H9 (cell line): ENCODE measurements at regions not wholly inside any gene's neighbourhood (a gene's known extent, or its start where the extent isn't known, plus 50 kb on each side); places are given as distances from the start of the nearest gene placed in this dataset.

Experiments used
- DNase-seq: peaks from one replicate; pipeline ENCODE4 v3.0.0-alpha.2; 2017
- H2AFZ ChIP-seq: one replicate; pipeline ENCODE4 v1.6.1; 2013; ENCODE audit warnings: mild to moderate bottlenecking, low read length, control low read depth, moderate library complexity
- H2AK5ac ChIP-seq: 2 replicates; pipeline ENCODE4 v1.6.1; 2013; ENCODE audit warnings: low read length, control low read depth, mixed read lengths; ENCODE audit not compliant: insufficient read length
- H2BK120ac ChIP-seq: one replicate; pipeline ENCODE4 v1.6.1; 2013; ENCODE audit warnings: low read depth, mild to moderate bottlenecking, low read length, control low read depth, inconsistent platforms; ENCODE audit not compliant: poor library complexity, severe bottlenecking
- H2BK12ac ChIP-seq: 2 replicates; pipeline ENCODE4 v1.6.1; 2013; ENCODE audit warnings: low read length, control low read depth, mixed read lengths, low read depth; ENCODE audit not compliant: insufficient read length
- H2BK15ac ChIP-seq: 2 replicates; pipeline ENCODE4 v1.6.1; 2013; ENCODE audit warnings: low read depth, low read length, control low read depth
- H2BK20ac ChIP-seq: one replicate; pipeline ENCODE4 v1.6.1; 2013; ENCODE audit warnings: low read depth, mild to moderate bottlenecking, low read length, control low read depth, inconsistent platforms; ENCODE audit not compliant: poor library complexity, severe bottlenecking
- H2BK5ac ChIP-seq: 2 replicates; pipeline ENCODE4 v1.6.1; 2013; ENCODE audit warnings: low read length, control low read depth, mixed read lengths; ENCODE audit not compliant: insufficient read length
- H3K14ac ChIP-seq: 2 replicates; pipeline ENCODE4 v1.6.1; 2013; ENCODE audit warnings: low read length, control low read depth; ENCODE audit not compliant: insufficient read depth
- H3K18ac ChIP-seq: 2 replicates; pipeline ENCODE4 v1.6.1; 2013; ENCODE audit warnings: low read depth, mild to moderate bottlenecking, mixed read lengths, low read length, control low read depth; ENCODE audit not compliant: insufficient read length
- H3K23ac ChIP-seq: 2 replicates; pipeline ENCODE4 v1.6.1; 2013; ENCODE audit warnings: low read length, control low read depth, mixed read lengths, low read depth; ENCODE audit not compliant: insufficient read length
- H3K23me2 ChIP-seq: 2 replicates; pipeline ENCODE4 v1.6.1; 2013; ENCODE audit warnings: low read depth, mild to moderate bottlenecking, mixed read lengths, low read length, control low read depth; ENCODE audit not compliant: insufficient read length, poor library complexity, severe bottlenecking
- H3K27ac ChIP-seq: 2 replicates; pipeline ENCODE4 v1.5.1; 2013; ENCODE audit warnings: low read length, control low read depth, mixed read lengths, low read depth; ENCODE audit not compliant: insufficient read length
- H3K27me3 ChIP-seq: 2 replicates; pipeline ENCODE4 v1.6.1; 2013; ENCODE audit warnings: low read length, control low read depth, inconsistent platforms; ENCODE audit not compliant: insufficient read depth
- H3K4ac ChIP-seq: 2 replicates; pipeline ENCODE4 v1.6.1; 2013; ENCODE audit warnings: low read depth, mild to moderate bottlenecking, control low read depth, inconsistent platforms, low read length, moderate library complexity
- H3K4me1 ChIP-seq: 2 replicates; pipeline ENCODE4 v1.6.1; 2013; ENCODE audit warnings: low read length, control low read depth, inconsistent platforms; ENCODE audit not compliant: insufficient read depth
- H3K4me2 ChIP-seq: 2 replicates; pipeline ENCODE4 v1.6.1; 2013; ENCODE audit warnings: low read length, control low read depth, mixed read lengths; ENCODE audit not compliant: insufficient read length, insufficient read depth
- H3K56ac ChIP-seq: 2 replicates; pipeline ENCODE4 v1.6.1; 2013; ENCODE audit warnings: low read depth, mild to moderate bottlenecking, mixed read lengths, low read length, control low read depth; ENCODE audit not compliant: insufficient read length
- H3K79me1 ChIP-seq: 2 replicates; pipeline ENCODE4 v1.6.1; 2013; ENCODE audit warnings: low read depth, mild to moderate bottlenecking, moderate library complexity, low read length, control low read depth, inconsistent platforms; ENCODE audit not compliant: insufficient read depth, poor library complexity, severe bottlenecking
- H3K79me2 ChIP-seq: 2 replicates; pipeline ENCODE4 v1.6.1; 2013; ENCODE audit warnings: low read length, control low read depth, inconsistent platforms; ENCODE audit not compliant: insufficient read depth
- H3K9ac ChIP-seq: 2 replicates; pipeline ENCODE4 v1.6.1; 2013; ENCODE audit warnings: low read length, control low read depth, mixed read lengths; ENCODE audit not compliant: insufficient read length; ENCODE audit errors: extremely low read depth
- H3K9me3 ChIP-seq: one replicate; pipeline ENCODE4 v1.6.1; 2013; ENCODE audit warnings: low read depth, low read length, inconsistent platforms; ENCODE audit not compliant: control insufficient read depth
- H3T11ph ChIP-seq: one replicate; pipeline ENCODE4 v1.6.1; 2013; ENCODE audit warnings: mild to moderate bottlenecking, low read length, control low read depth, inconsistent platforms
- H4K20me1 ChIP-seq: one replicate; pipeline ENCODE4 v1.6.1; 2013; ENCODE audit not compliant: control insufficient read depth, insufficient read length, insufficient read depth
- H4K5ac ChIP-seq: 2 replicates; pipeline ENCODE4 v1.6.1; 2013; ENCODE audit warnings: low read depth, mild to moderate bottlenecking, mixed read lengths, low read length, control low read depth; ENCODE audit not compliant: insufficient read length
- H4K8ac ChIP-seq: replicated peaks from 2 replicates; pipeline ENCODE4 v1.6.1; 2013; ENCODE audit warnings: low read length, control low read depth, mixed read lengths, low read depth; ENCODE audit not compliant: insufficient read length
- H4K91ac ChIP-seq: 2 replicates; pipeline ENCODE4 v1.6.1; 2013; ENCODE audit warnings: low read depth, mild to moderate bottlenecking, moderate library complexity, mixed read lengths, low read length, control low read depth; ENCODE audit not compliant: insufficient read length
- H3K27ac Mint-ChIP-seq, 3 experiments: 2 replicates in 2 of 3; 3 replicates in 1 of 3; pipeline ENCODE4 v1.8.0; 2020 to 2021; ENCODE audit warnings: mixed read lengths in 3 of 3, mild to moderate bottlenecking in 1 of 3, moderate library complexity in 1 of 3
- H3K27me3 Mint-ChIP-seq: 2 replicates; pipeline ENCODE4 v1.8.0; 2021; ENCODE audit warnings: low read depth, mild to moderate bottlenecking, moderate library complexity, mixed read lengths
- H3K36me3 Mint-ChIP-seq, 3 experiments: 2 replicates in 2 of 3; 3 replicates in 1 of 3; pipeline ENCODE4 v1.8.0; 2020 to 2021; ENCODE audit warnings: low read depth in 3 of 3, mixed read lengths in 3 of 3; ENCODE audit not compliant: insufficient read depth in 1 of 3
- H3K4me1 Mint-ChIP-seq, 2 experiments: 2 replicates each; pipeline ENCODE4 v1.8.0; 2020; ENCODE audit warnings: mixed read lengths in 2 of 2
- H3K4me3 Mint-ChIP-seq, 2 experiments: 2 replicates in 1 of 2; 3 replicates in 1 of 2; pipeline ENCODE4 v1.8.0; 2020 to 2021; ENCODE audit warnings: mild to moderate bottlenecking in 2 of 2, mixed read lengths in 2 of 2, moderate library complexity in 1 of 2
- H3K9me3 Mint-ChIP-seq, 2 experiments: 2 replicates in 1 of 2; 3 replicates in 1 of 2; pipeline ENCODE4 v1.8.0; 2020; ENCODE audit warnings: mild to moderate bottlenecking in 2 of 2, mixed read lengths in 2 of 2, moderate library complexity in 1 of 2
- WGBS: extraction: QIAGEN DNeasy Blood & Tissue Kit; methylation state at CpG from one replicate; pipeline ENCODE4 v1.1.7; 2013; ENCODE audit warnings: missing lambda C conversion rate, low lambda C conversion rate, mixed read lengths; ENCODE audit not compliant: insufficient read length; ENCODE audit errors: extremely low coverage; 5-methylcytosine and 5-hydroxymethylcytosine counted together
- TF ChIP-seq, protein P1 (sequence below): fragments of 200-600 bp; sonication (generic); conservative IDR thresholded peaks from 3 replicates; pipeline ENCODE4 v1.8.0; 2021; ENCODE audit warnings: antibody characterized with exemption, mild to moderate bottlenecking

DNA sequence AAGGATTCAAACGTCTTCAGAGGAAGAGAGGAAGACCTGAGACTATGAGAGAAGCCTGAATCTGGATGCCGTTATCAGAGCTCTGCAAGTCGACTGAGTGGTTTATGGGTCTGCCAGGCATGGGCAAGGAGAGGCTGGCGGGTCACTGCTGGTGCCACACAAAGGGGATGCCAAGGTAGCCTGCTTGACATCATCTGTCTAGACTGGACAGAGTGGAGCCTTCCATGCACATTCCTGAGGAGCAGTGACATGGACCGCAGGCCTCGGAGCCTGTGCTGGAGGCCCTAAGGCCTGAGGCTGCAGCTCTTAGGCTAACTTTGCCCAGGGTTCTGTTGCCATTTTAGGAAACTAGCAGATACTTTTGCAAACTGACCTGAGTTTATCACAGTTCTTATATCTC, 127.4 kb downstream of the WT1 start:
- Histone ChIP-seq H2AK5ac (no peak overlapping the region), H2BK20ac (no peak overlapping the region), H3K56ac (no peak overlapping the region), H3K27me3 (no peaks in the 10 kb centered on the region), H2BK12ac (no peak overlapping the region), H2AFZ (no peak overlapping the region), H4K8ac (no peak overlapping the region), H3K23me2 (no peaks in the 10 kb centered on the region), H3K4me1 (0 out of 2 replicates have a peak, but pooled peaks cover 2% of the 10 kb centered on the region), H3K9me3 (no peaks in the 10 kb centered on the region), H3K18ac (no peak overlapping the region), H4K5ac (no peak overlapping the region), H2BK15ac (no peak overlapping the region), H4K91ac (no peak overlapping the region), H3T11ph (no peak overlapping the region), H3K79me2 (no peaks in the 10 kb centered on the region), H2BK120ac (no peak overlapping the region), H3K27ac (no peak overlapping the region), H4K20me1 (no peaks in the 10 kb centered on the region), H2BK5ac (no peak overlapping the region), H3K14ac (no peak overlapping the region), H3K9ac (no peak overlapping the region), H3K4me2 (no peak overlapping the region), H3K79me1 (no peaks in the 10 kb centered on the region), H3K4ac (no peak overlapping the region), H3K23ac (no peak overlapping the region)
- TF ChIP-seq, protein P1, sequence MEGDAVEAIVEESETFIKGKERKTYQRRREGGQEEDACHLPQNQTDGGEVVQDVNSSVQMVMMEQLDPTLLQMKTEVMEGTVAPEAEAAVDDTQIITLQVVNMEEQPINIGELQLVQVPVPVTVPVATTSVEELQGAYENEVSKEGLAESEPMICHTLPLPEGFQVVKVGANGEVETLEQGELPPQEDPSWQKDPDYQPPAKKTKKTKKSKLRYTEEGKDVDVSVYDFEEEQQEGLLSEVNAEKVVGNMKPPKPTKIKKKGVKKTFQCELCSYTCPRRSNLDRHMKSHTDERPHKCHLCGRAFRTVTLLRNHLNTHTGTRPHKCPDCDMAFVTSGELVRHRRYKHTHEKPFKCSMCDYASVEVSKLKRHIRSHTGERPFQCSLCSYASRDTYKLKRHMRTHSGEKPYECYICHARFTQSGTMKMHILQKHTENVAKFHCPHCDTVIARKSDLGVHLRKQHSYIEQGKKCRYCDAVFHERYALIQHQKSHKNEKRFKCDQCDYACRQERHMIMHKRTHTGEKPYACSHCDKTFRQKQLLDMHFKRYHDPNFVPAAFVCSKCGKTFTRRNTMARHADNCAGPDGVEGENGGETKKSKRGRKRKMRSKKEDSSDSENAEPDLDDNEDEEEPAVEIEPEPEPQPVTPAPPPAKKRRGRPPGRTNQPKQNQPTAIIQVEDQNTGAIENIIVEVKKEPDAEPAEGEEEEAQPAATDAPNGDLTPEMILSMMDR: no peak
- Mint-ChIP-seq H3K36me3 (no peaks in the 10 kb centered on the region), H3K9me3 (no peaks in the 10 kb centered on the region), H3K27me3 (peaks cover 3% of the 10 kb centered on the region), H3K27ac (no peak overlapping the region), H3K4me3 (no peak overlapping the region), H3K4me1 (peaks cover 6 to 8% of the 10 kb centered on the region in 2 experiments)
- WGBS: no CpG with 5 or more reads among the region's 6 CpGs
- no peak for DNase-seq
